ENCODE measurements at regions not wholly inside any gene's neighbourhood (a gene's known extent, or its start where the extent isn't known, plus 50 kb on each side); places are given as distances from the start of the nearest gene placed in this dataset.

GRCh38 chr15:68501616-68502015 is 69.7 kb upstream of the ITGA11 start:
- Histone ChIP-seq H3K27ac (ENCODE audit: insufficient read length, low read depth, low read length) (no peak overlapping the region), H2BK15ac (ENCODE audit: low read depth, low read length) (no peak overlapping the region), H3K4ac (ENCODE audit: low read depth, low read length) (no peak overlapping the region), H3K9ac (ENCODE audit: extremely low read depth, insufficient read length, low read length) (no peak overlapping the region), H3K9me3 (ENCODE audit: control insufficient read depth, low read depth, low read length) (no peaks in the 10 kb centered on the region), H3K4me2 (ENCODE audit: insufficient read depth, insufficient read length, low read length) (no peak overlapping the region), H4K91ac (ENCODE audit: insufficient read length, low read depth, low read length) (no peak overlapping the region), H4K5ac (ENCODE audit: insufficient read length, low read depth, low read length) (no peak overlapping the region), H3T11ph (ENCODE audit: low read length) (no peak overlapping the region), H3K56ac (ENCODE audit: insufficient read length, low read depth, low read length) (no peak overlapping the region), H3K23me2 (ENCODE audit: insufficient read length, low read depth, low read length, poor library complexity, severe bottlenecking) (no peaks in the 10 kb centered on the region), H2BK12ac (ENCODE audit: insufficient read length, low read depth, low read length) (no peak overlapping the region), H2BK5ac (ENCODE audit: insufficient read length, low read length) (no peak overlapping the region), H2BK120ac (ENCODE audit: low read depth, low read length, poor library complexity, severe bottlenecking) (no peak overlapping the region), H2BK20ac (ENCODE audit: low read depth, low read length, poor library complexity, severe bottlenecking) (no peak overlapping the region), H3K18ac (ENCODE audit: insufficient read length, low read depth, low read length) (no peak overlapping the region), H4K20me1 (ENCODE audit: control insufficient read depth, insufficient read depth, insufficient read length) (no peaks in the 10 kb centered on the region), H3K79me2 (ENCODE audit: insufficient read depth, low read length) (no peaks in the 10 kb centered on the region), H3K23ac (ENCODE audit: insufficient read length, low read depth, low read length) (no peak overlapping the region), H3K79me1 (ENCODE audit: insufficient read depth, low read depth, low read length, poor library complexity, severe bottlenecking) (no peaks in the 10 kb centered on the region), H3K27me3 (ENCODE audit: insufficient read depth, low read length) (no peaks in the 10 kb centered on the region), H4K8ac (replicated peaks; ENCODE audit: insufficient read length, low read depth, low read length) (no peak overlapping the region), H2AK5ac (ENCODE audit: insufficient read length, low read length) (no peak overlapping the region), H2AFZ (ENCODE audit: low read length) (no peak overlapping the region), H3K14ac (ENCODE audit: insufficient read depth, low read length) (no peak overlapping the region), H3K4me1 (ENCODE audit: insufficient read depth, low read length) (no peaks in the 10 kb centered on the region)
- DNase-seq, result no peak
- Mint-ChIP-seq H3K4me1 (peaks cover 7 to 16% of the 10 kb centered on the region in 2 experiments), H3K36me3 (ENCODE audit: insufficient read depth in 1 of 3, low read depth in 3 of 3) (peaks cover 0 to 2% (median 0%) of the 10 kb centered on the region in 3 experiments; a peak in 2 of 7 replicates), H3K9me3 (no peaks in the 10 kb centered on the region), H3K4me3 (no peak overlapping the region), H3K27ac (peak overlapping the region in 1 of 3 experiments; percentile 2; a peak in 1 of 7 replicates), H3K27me3 (ENCODE audit: low read depth) (peaks cover 7% of the 10 kb centered on the region)
- no CpG with 5 or more reads among the region's 2 CpGs for WGBS (ENCODE audit: extremely low coverage, insufficient read length, low lambda C conversion rate)
- TF ChIP-seq CTCF (conservative IDR thresholded peaks at IDR 0.05), result no peak

Data from H9 (cell line).